Caco-2 (cell line): ENCODE measurements at regions not wholly inside any gene's neighbourhood (a gene's known extent, or its start where the extent isn't known, plus 50 kb on each side); places are given as distances from the start of the nearest gene placed in this dataset.

ENCODE experiments used
- BruUV-seq: library from RNA; stranded (reverse); fragments of 400-500 nt; replicated peaks from 2 replicates; lab custom pipeline; 2021; lab: Mats Ljungman, UMichigan
- CTCF ChIA-PET: fragments of 300-600 bp; sonication (Branson Sonifier 250); formaldehyde crosslinking; loops from one replicate; lab custom pipeline; 2022; ENCODE audit warnings: antibody characterized with exemption; lab: Charles Lee
- POLR2A ChIA-PET: fragments of 300-600 bp; sonication (Branson Sonifier 250); formaldehyde crosslinking; loops from one replicate; lab custom pipeline; 2022; ENCODE audit warnings: antibody characterized with exemption; lab: Charles Lee
- DNase-seq, 2 experiments: peaks; one replicate each; pipeline versions ENCODE4 v3.0.0 to v3.0.0-alpha.2; 2020 to 2022
- H3K27me3 ChIP-seq: replicated peaks from 2 replicates; pipeline ENCODE4 v1.6.0; 2011; ENCODE audit warnings: low read length; ENCODE audit not compliant: control insufficient read depth, insufficient read depth
- H3K36me3 ChIP-seq: 2 replicates; pipeline ENCODE4 v1.5.1; 2011; ENCODE audit warnings: low read length; ENCODE audit not compliant: control insufficient read depth, insufficient read depth
- H3K4me1 ChIP-seq: fragments of 250-450 bp; sonication (Bioruptor Pico); 2 replicates; pipeline ENCODE4 v1.5.1; 2020; ENCODE audit warnings: mild to moderate bottlenecking
- H3K4me3 ChIP-seq: 2 replicates; pipeline ENCODE4 v1.5.1; 2011; ENCODE audit warnings: low read depth, mild to moderate bottlenecking, control low read depth, low read length
- H3K9me3 ChIP-seq: fragments of 250-450 bp; sonication (Bioruptor Pico); 2 replicates; pipeline ENCODE4 v1.5.1; 2020; ENCODE audit warnings: mild to moderate bottlenecking, moderate library complexity
- H3K27ac Mint-ChIP-seq: one replicate; pipeline ENCODE4 v1.8.0; 2022; ENCODE audit warnings: mixed read lengths; ENCODE audit not compliant: unreplicated experiment
- H3K27me3 Mint-ChIP-seq: one replicate; pipeline ENCODE4 v1.8.0; 2022; ENCODE audit warnings: mixed read lengths; ENCODE audit not compliant: insufficient read depth, unreplicated experiment
- H3K36me3 Mint-ChIP-seq: one replicate; pipeline ENCODE4 v1.8.0; 2022; ENCODE audit warnings: mild to moderate bottlenecking, mixed read lengths; ENCODE audit not compliant: insufficient read depth, unreplicated experiment
- H3K4me1 Mint-ChIP-seq: one replicate; pipeline ENCODE4 v1.8.0; 2022; ENCODE audit warnings: low read depth, mixed read lengths; ENCODE audit not compliant: unreplicated experiment
- H3K4me3 Mint-ChIP-seq: one replicate; pipeline ENCODE4 v1.8.0; 2022; ENCODE audit warnings: mild to moderate bottlenecking, moderate library complexity, mixed read lengths; ENCODE audit not compliant: unreplicated experiment
- H3K9me3 Mint-ChIP-seq: one replicate; pipeline ENCODE4 v1.8.0; 2022; ENCODE audit warnings: mixed read lengths; ENCODE audit not compliant: unreplicated experiment
- CTCF ChIP-seq, 2 experiments: fragments of 200-600 bp in 1 of 2; IDR thresholded peaks; 1 replicate in 1 of 2; 2 replicates in 1 of 2; pipeline versions ENCODE4 v1.5.1 to v1.8.0; 2011 to 2022; ENCODE audit warnings: antibody characterized with exemption in 1 of 2, control low read depth in 1 of 2, inconsistent platforms in 1 of 2, low read depth in 1 of 2, low read length in 1 of 2, mild to moderate bottlenecking in 1 of 2, moderate library complexity in 1 of 2; ENCODE audit not compliant: insufficient read depth in 1 of 2, severe bottlenecking in 1 of 2, unreplicated experiment in 1 of 2
- intact Hi-C: fragments of 100-400 bp; cut with micrococcal nuclease; formaldehyde crosslinking; loops from one replicate; pipeline ENCODE4 v1.10.0; 2022; ENCODE audit not compliant: unreplicated experiment

- Mint-ChIP-seq H3K4me3 (no peak overlapping the region), H3K27ac (no peak overlapping the region), H3K27me3 (no peaks in the 10 kb centered on the region), H3K36me3 (no peaks in the 10 kb centered on the region), H3K4me1 (no peaks in the 10 kb centered on the region), H3K9me3 (no peaks in the 10 kb centered on the region)
- DNase-seq = no peak
- no peaks in the 10 kb centered on the region for H3K36me3 ChIP-seq
- ChIA-PET POLR2A (no interaction called here), CTCF (no interaction called here)
- H3K4me1 ChIP-seq = peaks cover 26% of the 10 kb centered on the region
- no peak for TF ChIP-seq CTCF (IDR thresholded peaks at IDR 0.05; ENCODE audit: insufficient read depth in 1 of 2, low read depth in 1 of 2, low read length in 1 of 2, severe bottlenecking in 1 of 2, unreplicated experiment in 1 of 2)
- H3K4me3 ChIP-seq = no peak overlapping the region
- no peaks in the 10 kb centered on the region for H3K9me3 ChIP-seq
- intact Hi-C loops = no loop called here
- no TSS peak for BruUV-seq
- H3K27me3 ChIP-seq = no peaks in the 10 kb centered on the region
Observed at GRCh38 chr9:82599336-82599949, 463.5 kb downstream of the RASEF start.

GRCh38 chr9:82600536-82601292, 462.2 kb downstream of the RASEF start:
- Mint-ChIP-seq H3K36me3 (no peaks in the 10 kb centered on the region), H3K27ac (no peak overlapping the region), H3K4me1 (no peaks in the 10 kb centered on the region), H3K4me3 (no peak overlapping the region), H3K9me3 (no peaks in the 10 kb centered on the region), H3K27me3 (no peaks in the 10 kb centered on the region)
- Histone ChIP-seq H3K27me3 (no peaks in the 10 kb centered on the region), H3K4me1 (peaks cover 26% of the 10 kb centered on the region), H3K36me3 (no peaks in the 10 kb centered on the region), H3K4me3 (no peak overlapping the region), H3K9me3 (no peaks in the 10 kb centered on the region)
- TF ChIP-seq CTCF (IDR thresholded peaks at IDR 0.05; ENCODE audit: insufficient read depth in 1 of 2, low read depth in 1 of 2, low read length in 1 of 2, severe bottlenecking in 1 of 2, unreplicated experiment in 1 of 2) = no peak
- ChIA-PET POLR2A (no interaction called here), CTCF (no interaction called here)
- no TSS peak for BruUV-seq
- no peak for DNase-seq
- intact Hi-C loops = loop anchor here (10.0 kb wide), 1 partner anchor 916 kb away; the partner anchor contains the start of gene TLE1

GRCh38 chr9:82601293-82601771, 461.6 kb downstream of the RASEF start:
- no peaks in the 10 kb centered on the region for H3K9me3 Mint-ChIP-seq
- DNase-seq = no peak
- no peak overlapping the region for H3K4me3 ChIP-seq
- no peak overlapping the region for H3K4me3 Mint-ChIP-seq
- no peaks in the 10 kb centered on the region for H3K27me3 Mint-ChIP-seq
- CTCF ChIA-PET = no interaction called here
- no peaks in the 10 kb centered on the region for H3K36me3 Mint-ChIP-seq
- no TSS peak for BruUV-seq
- H3K4me1 ChIP-seq = peaks cover 26% of the 10 kb centered on the region
- no peaks in the 10 kb centered on the region for H3K27me3 ChIP-seq
- no peak for TF ChIP-seq CTCF (IDR thresholded peaks at IDR 0.05; ENCODE audit: insufficient read depth in 1 of 2, low read depth in 1 of 2, low read length in 1 of 2, severe bottlenecking in 1 of 2, unreplicated experiment in 1 of 2)
- no peaks in the 10 kb centered on the region for H3K36me3 ChIP-seq
- intact Hi-C loops = loop anchor here (10.0 kb wide), 1 partner anchor 917 kb away; the partner anchor contains the start of gene TLE1
- POLR2A ChIA-PET = no interaction called here
- H3K9me3 ChIP-seq = no peaks in the 10 kb centered on the region
- no peak overlapping the region for H3K27ac Mint-ChIP-seq
- H3K4me1 Mint-ChIP-seq = no peaks in the 10 kb centered on the region
